Activated CD4-positive, alpha-beta T cell treated with anti-CD3 and anti-CD28 coated beads, Interleukin-2, amount 50 U/mL, for 1 hour (primary cell): ENCODE measurements at regions not wholly inside any gene's neighbourhood (a gene's known extent, or its start where the extent isn't known, plus 50 kb on each side); places are given as distances from the start of the nearest gene placed in this dataset.

ENCODE experiments used
- DNase-seq: peaks from one replicate; pipeline ENCODE4 v3.0.0-alpha.2; 2020

DNA sequence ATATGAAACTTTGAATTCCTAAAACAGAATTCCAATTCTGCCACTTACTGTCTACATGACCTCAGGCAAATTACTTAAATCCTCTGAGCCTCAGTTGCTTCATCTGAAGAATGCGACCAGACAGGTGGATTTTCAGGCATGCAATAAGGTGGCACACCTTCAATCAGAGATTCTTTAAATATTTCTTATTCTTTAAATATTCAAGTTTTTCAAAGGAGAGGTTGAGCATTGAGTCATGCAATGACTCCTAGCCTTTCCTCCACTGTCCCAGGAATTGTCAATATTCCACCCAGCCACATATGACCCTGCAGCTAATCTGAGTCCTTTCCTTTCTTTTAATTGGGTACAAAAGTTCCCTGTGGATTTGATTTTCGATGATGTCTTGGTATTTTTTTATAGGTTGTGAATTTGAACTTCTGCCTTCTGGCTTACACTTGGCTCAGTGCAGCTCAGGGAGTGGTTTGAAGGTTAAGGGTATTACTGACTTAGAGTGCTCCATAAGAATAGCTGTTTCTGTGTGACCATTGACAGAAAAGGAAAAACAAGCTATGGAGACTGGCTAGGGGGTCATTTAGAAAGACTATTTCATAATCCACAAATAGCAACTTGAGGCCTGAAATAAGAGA is 52.2 kb upstream of the PRDX6 start:
- DNase-seq = no peak

DNA sequence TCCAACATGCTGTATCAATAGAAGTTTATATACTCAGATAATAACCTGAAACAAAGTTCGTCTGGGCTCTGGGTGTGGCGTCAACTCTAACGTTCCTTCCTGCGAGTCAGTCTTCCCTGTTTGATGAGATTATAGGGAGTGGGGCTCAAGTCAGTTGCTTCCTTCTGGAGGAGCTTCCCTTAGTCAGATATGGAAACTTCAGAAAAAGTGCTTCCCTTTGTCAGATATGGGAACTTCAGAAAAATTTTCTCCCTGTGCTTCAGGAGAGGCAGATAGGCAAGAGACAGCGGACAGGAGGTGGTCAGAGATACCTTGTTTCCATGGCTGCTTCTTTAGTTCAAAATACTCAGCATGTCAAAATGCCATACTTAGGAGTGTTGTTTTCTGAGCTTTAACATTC is 51.1 kb upstream of the PRDX6 start:
- no peak for DNase-seq

DNA sequence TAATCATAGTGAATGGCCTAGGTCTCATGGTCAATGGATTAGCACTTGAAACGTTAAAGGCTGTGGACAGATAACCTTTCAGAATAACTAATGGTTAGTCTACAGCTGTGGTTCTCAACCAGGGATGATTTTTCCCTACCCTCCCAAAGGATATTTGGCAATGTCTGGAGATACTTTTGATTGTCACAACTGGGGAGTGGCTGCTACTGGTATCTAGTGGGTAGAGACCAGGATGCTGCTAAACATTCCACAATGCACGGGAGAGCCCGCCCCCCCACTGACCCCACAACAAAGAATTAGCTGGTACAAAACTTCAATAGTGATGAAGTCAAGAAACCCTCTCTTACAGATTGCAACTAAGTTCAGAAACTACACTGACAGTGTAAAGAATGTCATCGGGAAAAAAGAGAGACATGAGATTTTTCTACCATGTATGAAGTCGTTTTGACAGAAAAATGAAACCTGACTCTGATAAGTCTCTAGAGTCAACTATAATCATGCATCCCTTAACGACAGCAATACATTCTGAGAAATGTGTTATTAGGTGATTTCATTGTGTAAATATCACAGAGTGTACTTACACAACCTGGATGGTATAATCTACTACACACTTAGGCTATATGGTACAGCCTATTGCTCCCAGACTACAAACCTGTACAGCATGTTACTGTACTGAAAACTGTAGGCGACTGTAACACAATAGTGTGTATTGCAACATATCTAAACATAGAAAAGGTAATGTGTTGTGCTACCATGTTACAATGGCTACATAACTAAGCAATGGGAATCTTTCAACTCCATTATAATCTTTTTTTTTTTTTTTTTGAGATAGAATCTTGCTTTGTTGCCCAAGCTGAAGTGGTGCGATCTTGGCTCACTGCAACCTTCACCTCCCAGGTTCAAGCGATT is 49.7 kb upstream of the PRDX6 start:
- no peak for DNase-seq
